Astrocyte of the spinal cord (primary cell): ENCODE measurements at regions not wholly inside any gene's neighbourhood (a gene's known extent, or its start where the extent isn't known, plus 50 kb on each side); places are given as distances from the start of the nearest gene placed in this dataset.

Experiments
- DNase-seq: peaks from one replicate; pipeline ENCODE4 v3.0.0; 2011; ENCODE audit warnings: low read depth, low spot score
- H3K4me3 ChIP-seq: 2 replicates; pipeline ENCODE4 v1.5.1; 2011; ENCODE audit warnings: low read depth, mild to moderate bottlenecking, low read length, moderate library complexity
- CTCF ChIP-seq: IDR thresholded peaks from 2 replicates; pipeline ENCODE4 v1.5.1; 2012; ENCODE audit warnings: low read depth, mild to moderate bottlenecking, low read length, inconsistent platforms
- in situ Hi-C: cut with HindIII; loops from 2 replicates; pipeline ENCODE4 v1.10.0; 2017; ENCODE audit warnings: low sequenced_read_pairs

GRCh38 chr21:17981060-17981740 lies 162.0 kb upstream of the C21orf91 start:
- DNase-seq, result no peak
- in situ Hi-C loops, result no loop called here
- no peak overlapping the region for H3K4me3 ChIP-seq
- no peak for TF ChIP-seq CTCF

- no peak for DNase-seq
- TF ChIP-seq CTCF, result no peak
- in situ Hi-C loops, result no loop called here
- H3K4me3 ChIP-seq, result no peak overlapping the region
These were observed 160.6 kb upstream of the C21orf91 start for GRCh38 chr21:17979763-17980162.

- TF ChIP-seq CTCF, result no peak
- no peak overlapping the region for H3K4me3 ChIP-seq
- in situ Hi-C loops, result no loop called here
- DNase-seq, result no peak
These were observed 159.7 kb upstream of the C21orf91 start for GRCh38 chr21:17978895-17979294.

GRCh38 chr21:17976691-17977090 lies 157.5 kb upstream of the C21orf91 start:
- H3K4me3 ChIP-seq, result no peak overlapping the region
- DNase-seq, result no peak
- no peak for TF ChIP-seq CTCF
- in situ Hi-C loops, result no loop called here

GRCh38 chr21:17976139-17976538 lies 157.0 kb upstream of the C21orf91 start:
- no peak overlapping the region for H3K4me3 ChIP-seq
- DNase-seq, result no peak
- no peak for TF ChIP-seq CTCF
- in situ Hi-C loops, result no loop called here

GRCh38 chr21:17967319-17967718 lies 148.2 kb upstream of the C21orf91 start:
- in situ Hi-C loops, result no loop called here
- DNase-seq, result no peak
- H3K4me3 ChIP-seq, result no peak overlapping the region
- no peak for TF ChIP-seq CTCF

GRCh38 chr21:17964716-17965115 lies 145.6 kb upstream of the C21orf91 start:
- H3K4me3 ChIP-seq, result no peak overlapping the region
- no peak for DNase-seq
- TF ChIP-seq CTCF, result no peak
- in situ Hi-C loops, result no loop called here
